SK-N-SH treated with all-trans-retinoic acid at 6 μM for 48 hours (cell line): ENCODE measurements at regions not wholly inside any gene's neighbourhood (a gene's known extent, or its start where the extent isn't known, plus 50 kb on each side); places are given as distances from the start of the nearest gene placed in this dataset.
A peak's percentile ranks its signal among the peaks of the same experiment; 100 is the strongest.
"Not testable (repeated sequence)": the region's sequence is repeated elsewhere in the genome, so short reads cannot be mapped to it uniquely, and the experiment has no call there.

Experiments
- ATAC-seq: fragments of 200-7000 bp; cut with Tn5 transposase; 3 replicates; pipeline ENCODE4 v1.9.1; 2020; ENCODE audit warnings: mild to moderate bottlenecking, moderate library complexity
- ARNTL ChIP-seq: fragments of 450-650 bp; formaldehyde crosslinking; IDR thresholded peaks from 2 replicates; pipeline ENCODE4 v1.5.0; 2020; ENCODE audit warnings: low read depth, mild to moderate bottlenecking, moderate library complexity, borderline replicate concordance
- BACH2 ChIP-seq: fragments of 250-450 bp; sonication (Bioruptor Pico); IDR thresholded peaks from 2 replicates; pipeline ENCODE4 v1.9.0; 2021; ENCODE audit warnings: mild to moderate bottlenecking, borderline replicate concordance
- ESRRG ChIP-seq: fragments of 250-450 bp; sonication (Bioruptor Pico); IDR thresholded peaks from 2 replicates; pipeline ENCODE4 v1.6.1; 2021; ENCODE audit warnings: mild to moderate bottlenecking
- ISL1 ChIP-seq: fragments of 250-450 bp; sonication (Bioruptor Pico); IDR thresholded peaks from 2 replicates; pipeline ENCODE4 v2.1.2; 2022; ENCODE audit warnings: mild to moderate bottlenecking, moderate library complexity
- PPARA ChIP-seq: fragments of 250-450 bp; sonication (Bioruptor Pico); IDR thresholded peaks from 2 replicates; pipeline ENCODE4 v1.5.0; 2020; ENCODE audit warnings: mild to moderate bottlenecking, borderline replicate concordance
- SNAI2 ChIP-seq: fragments of 250-450 bp; sonication (Bioruptor Pico); IDR thresholded peaks from 2 replicates; pipeline ENCODE4 v1.5.0; 2020; ENCODE audit warnings: mild to moderate bottlenecking, moderate library complexity
- TCF4 ChIP-seq: fragments of 250-450 bp; sonication (Bioruptor Pico); IDR thresholded peaks from 2 replicates; pipeline ENCODE4 v1.8.0; 2021; ENCODE audit warnings: mild to moderate bottlenecking, moderate library complexity, borderline replicate concordance
- TOX ChIP-seq: fragments of 250-450 bp; sonication (Bioruptor Pico); IDR thresholded peaks from 2 replicates; pipeline ENCODE4 v1.8.0; 2021; ENCODE audit warnings: mild to moderate bottlenecking, moderate library complexity, borderline replicate concordance
- ZFP3 ChIP-seq: fragments of 250-450 bp; sonication (Bioruptor Pico); IDR thresholded peaks from 2 replicates; pipeline ENCODE4 v1.5.0; 2020; ENCODE audit warnings: mild to moderate bottlenecking, moderate library complexity
- ZFP30 ChIP-seq: fragments of 450-650 bp; formaldehyde crosslinking; IDR thresholded peaks from 2 replicates; pipeline ENCODE4 v1.5.0; 2022; ENCODE audit warnings: mild to moderate bottlenecking, moderate library complexity
- ZNF565 ChIP-seq: fragments of 450-650 bp; formaldehyde crosslinking; conservative IDR thresholded peaks from 2 replicates; pipeline ENCODE4 v1.5.0; 2020; ENCODE audit warnings: low read depth, mild to moderate bottlenecking, moderate library complexity
- ZNF70 ChIP-seq: fragments of 450-650 bp; formaldehyde crosslinking; IDR thresholded peaks from 2 replicates; pipeline ENCODE4 v1.5.0; 2020; ENCODE audit warnings: mild to moderate bottlenecking, moderate library complexity
- ZNF8 ChIP-seq: fragments of 450-650 bp; formaldehyde crosslinking; IDR thresholded peaks from 2 replicates; pipeline ENCODE4 v1.5.0; 2020; ENCODE audit warnings: mild to moderate bottlenecking, moderate library complexity
- TF ChIP-seq, protein P1 (sequence below): fragments of 250-450 bp; sonication (Bioruptor Pico); IDR thresholded peaks from 2 replicates; pipeline ENCODE4 v1.5.1; 2020; ENCODE audit warnings: low read depth, mild to moderate bottlenecking, moderate library complexity
- TF ChIP-seq, protein P2 (sequence below): fragments of 250-450 bp; sonication (Bioruptor Pico); IDR thresholded peaks from 2 replicates; pipeline ENCODE4 v1.5.0; 2020; ENCODE audit warnings: mild to moderate bottlenecking, moderate library complexity
- TF ChIP-seq, protein P3 (sequence below): fragments of 250-450 bp; sonication (Bioruptor Pico); IDR thresholded peaks from 2 replicates; pipeline ENCODE4 v1.8.0; 2020; ENCODE audit warnings: mild to moderate bottlenecking, moderate library complexity, borderline replicate concordance

DNA sequence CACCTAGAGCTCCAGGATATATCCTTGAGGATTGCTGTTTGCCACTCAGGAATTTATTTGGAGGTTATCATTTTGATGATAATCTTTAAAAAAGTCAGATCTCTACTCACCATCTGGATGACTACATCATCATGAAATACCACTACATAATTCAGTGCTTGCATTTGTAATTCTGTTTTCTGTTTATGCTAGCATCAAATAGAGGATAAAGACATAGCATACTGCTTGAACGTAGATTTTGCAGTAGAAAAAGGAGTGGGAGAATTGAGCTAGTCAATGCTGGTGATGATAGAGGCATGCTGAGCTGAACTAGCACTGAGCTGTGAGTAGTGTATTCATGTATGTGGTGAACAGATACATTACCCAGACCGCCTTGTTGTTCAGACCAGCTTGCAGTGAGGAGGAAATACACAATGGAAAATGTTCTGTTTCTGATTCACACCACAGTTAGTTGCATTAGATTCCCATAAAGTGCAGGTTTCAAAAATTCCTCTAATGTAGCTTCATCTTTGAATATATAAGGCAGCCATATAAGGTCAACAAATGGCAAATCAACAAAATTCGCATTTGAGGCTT lies 68.8 kb upstream of the CDC42EP3 start:
- TF ChIP-seq PPARA: no peak
- no peak for TF ChIP-seq ARNTL
- no peak for TF ChIP-seq ESRRG (CRISPR knock-in tag)
- TF ChIP-seq, protein P1, sequence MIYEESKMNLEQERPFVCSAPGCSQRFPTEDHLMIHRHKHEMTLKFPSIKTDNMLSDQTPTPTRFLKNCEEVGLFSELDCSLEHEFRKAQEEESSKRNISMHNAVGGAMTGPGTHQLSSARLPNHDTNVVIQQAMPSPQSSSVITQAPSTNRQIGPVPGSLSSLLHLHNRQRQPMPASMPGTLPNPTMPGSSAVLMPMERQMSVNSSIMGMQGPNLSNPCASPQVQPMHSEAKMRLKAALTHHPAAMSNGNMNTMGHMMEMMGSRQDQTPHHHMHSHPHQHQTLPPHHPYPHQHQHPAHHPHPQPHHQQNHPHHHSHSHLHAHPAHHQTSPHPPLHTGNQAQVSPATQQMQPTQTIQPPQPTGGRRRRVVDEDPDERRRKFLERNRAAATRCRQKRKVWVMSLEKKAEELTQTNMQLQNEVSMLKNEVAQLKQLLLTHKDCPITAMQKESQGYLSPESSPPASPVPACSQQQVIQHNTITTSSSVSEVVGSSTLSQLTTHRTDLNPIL: no peak
- TF ChIP-seq ZNF8 (CRISPR knock-in tag): no peak
- TF ChIP-seq, protein P2, sequence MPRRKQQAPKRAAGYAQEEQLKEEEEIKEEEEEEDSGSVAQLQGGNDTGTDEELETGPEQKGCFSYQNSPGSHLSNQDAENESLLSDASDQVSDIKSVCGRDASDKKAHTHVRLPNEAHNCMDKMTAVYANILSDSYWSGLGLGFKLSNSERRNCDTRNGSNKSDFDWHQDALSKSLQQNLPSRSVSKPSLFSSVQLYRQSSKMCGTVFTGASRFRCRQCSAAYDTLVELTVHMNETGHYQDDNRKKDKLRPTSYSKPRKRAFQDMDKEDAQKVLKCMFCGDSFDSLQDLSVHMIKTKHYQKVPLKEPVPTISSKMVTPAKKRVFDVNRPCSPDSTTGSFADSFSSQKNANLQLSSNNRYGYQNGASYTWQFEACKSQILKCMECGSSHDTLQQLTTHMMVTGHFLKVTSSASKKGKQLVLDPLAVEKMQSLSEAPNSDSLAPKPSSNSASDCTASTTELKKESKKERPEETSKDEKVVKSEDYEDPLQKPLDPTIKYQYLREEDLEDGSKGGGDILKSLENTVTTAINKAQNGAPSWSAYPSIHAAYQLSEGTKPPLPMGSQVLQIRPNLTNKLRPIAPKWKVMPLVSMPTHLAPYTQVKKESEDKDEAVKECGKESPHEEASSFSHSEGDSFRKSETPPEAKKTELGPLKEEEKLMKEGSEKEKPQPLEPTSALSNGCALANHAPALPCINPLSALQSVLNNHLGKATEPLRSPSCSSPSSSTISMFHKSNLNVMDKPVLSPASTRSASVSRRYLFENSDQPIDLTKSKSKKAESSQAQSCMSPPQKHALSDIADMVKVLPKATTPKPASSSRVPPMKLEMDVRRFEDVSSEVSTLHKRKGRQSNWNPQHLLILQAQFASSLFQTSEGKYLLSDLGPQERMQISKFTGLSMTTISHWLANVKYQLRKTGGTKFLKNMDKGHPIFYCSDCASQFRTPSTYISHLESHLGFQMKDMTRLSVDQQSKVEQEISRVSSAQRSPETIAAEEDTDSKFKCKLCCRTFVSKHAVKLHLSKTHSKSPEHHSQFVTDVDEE: no peak
- TF ChIP-seq TCF4 (CRISPR knock-in tag): no peak
- no peak for TF ChIP-seq ZNF565
- TF ChIP-seq ISL1 (CRISPR knock-in tag): no peak
- TF ChIP-seq ZFP30 (CRISPR knock-in tag): no peak
- TF ChIP-seq BACH2 (CRISPR knock-in tag): no peak
- TF ChIP-seq, protein P3, sequence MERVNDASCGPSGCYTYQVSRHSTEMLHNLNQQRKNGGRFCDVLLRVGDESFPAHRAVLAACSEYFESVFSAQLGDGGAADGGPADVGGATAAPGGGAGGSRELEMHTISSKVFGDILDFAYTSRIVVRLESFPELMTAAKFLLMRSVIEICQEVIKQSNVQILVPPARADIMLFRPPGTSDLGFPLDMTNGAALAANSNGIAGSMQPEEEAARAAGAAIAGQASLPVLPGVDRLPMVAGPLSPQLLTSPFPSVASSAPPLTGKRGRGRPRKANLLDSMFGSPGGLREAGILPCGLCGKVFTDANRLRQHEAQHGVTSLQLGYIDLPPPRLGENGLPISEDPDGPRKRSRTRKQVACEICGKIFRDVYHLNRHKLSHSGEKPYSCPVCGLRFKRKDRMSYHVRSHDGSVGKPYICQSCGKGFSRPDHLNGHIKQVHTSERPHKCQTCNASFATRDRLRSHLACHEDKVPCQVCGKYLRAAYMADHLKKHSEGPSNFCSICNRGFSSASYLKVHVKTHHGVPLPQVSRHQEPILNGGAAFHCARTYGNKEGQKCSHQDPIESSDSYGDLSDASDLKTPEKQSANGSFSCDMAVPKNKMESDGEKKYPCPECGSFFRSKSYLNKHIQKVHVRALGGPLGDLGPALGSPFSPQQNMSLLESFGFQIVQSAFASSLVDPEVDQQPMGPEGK (CRISPR knock-in tag): no peak
- TF ChIP-seq SNAI2 (CRISPR knock-in tag): no peak
- no peak for TF ChIP-seq TOX
- peak; percentile 75 for ATAC-seq

DNA sequence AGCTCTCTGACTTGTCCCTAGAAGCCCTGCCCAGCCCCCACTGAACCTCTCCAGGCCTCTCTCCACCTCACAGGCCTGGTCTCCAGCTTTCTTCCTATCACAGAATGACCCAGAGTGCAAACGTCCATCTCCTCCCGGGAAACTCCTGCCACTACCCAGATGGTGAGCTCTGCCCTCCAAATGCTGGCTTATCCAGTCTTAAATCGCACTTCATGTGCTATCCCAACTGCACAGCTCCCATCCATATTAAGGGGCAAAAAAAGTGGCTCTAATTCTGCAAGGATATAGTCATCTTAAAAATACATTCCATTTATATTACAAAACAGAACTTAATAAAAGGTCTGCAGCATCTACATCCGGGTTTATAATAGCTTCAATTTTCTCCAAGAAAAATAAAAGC lies 70.8 kb upstream of the CDC42EP3 start:
- TF ChIP-seq, protein P3 (CRISPR knock-in tag): no peak
- no peak for TF ChIP-seq BACH2 (CRISPR knock-in tag)
- TF ChIP-seq, protein P2: no peak
- no peak for TF ChIP-seq ZNF70 (CRISPR knock-in tag)
- TF ChIP-seq ZFP3 (CRISPR knock-in tag): no peak

DNA sequence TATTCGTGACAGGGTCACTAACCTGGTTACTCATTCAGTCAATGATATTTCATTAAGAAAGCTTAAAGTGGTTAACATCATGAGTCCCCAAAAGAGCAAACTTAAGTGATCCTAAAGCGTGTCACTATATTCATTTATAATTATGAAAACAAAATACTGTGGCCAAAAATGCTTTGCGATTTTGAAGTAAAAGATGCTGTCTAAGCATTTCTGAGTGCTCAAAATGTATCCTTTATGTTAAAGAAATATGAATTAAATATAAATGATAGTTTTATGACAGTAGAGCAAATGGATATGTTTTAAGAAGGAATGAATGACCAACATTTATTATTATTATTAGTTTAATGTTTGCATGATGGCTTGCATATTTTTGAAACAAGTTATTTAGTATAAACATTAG lies 72.6 kb upstream of the CDC42EP3 start:
- no peak for TF ChIP-seq SNAI2 (CRISPR knock-in tag)
- ATAC-seq: no peak

More for the DNA sequence above, 70.8 kb upstream of the CDC42EP3 start:
- ATAC-seq: peak; percentile 79

GRCh38 chr2:37744961-37745360 lies 73.5 kb upstream of the CDC42EP3 start:
- not testable (repeated sequence) for ATAC-seq

- not testable (repeated sequence) for ATAC-seq
Measured at GRCh38 chr2:37746011-37746410, 74.6 kb upstream of the CDC42EP3 start.
